HG03432 (cell line): ENCODE measurements at regions not wholly inside any gene's neighbourhood (a gene's known extent, or its start where the extent isn't known, plus 50 kb on each side); places are given as distances from the start of the nearest gene placed in this dataset.
"Not testable (repeated sequence)": the region's sequence is repeated elsewhere in the genome, so short reads cannot be mapped to it uniquely, and the experiment has no call there.

Experiments
- ATAC-seq: cut with Tn5 transposase; IDR thresholded peaks from one replicate; pipeline ENCODE4 v1.9.1; 2021; ENCODE audit warnings: mild to moderate bottlenecking, moderate library complexity; ENCODE audit not compliant: unreplicated experiment

GRCh38 chr11:45412521-45412920 lies 126.4 kb upstream of the SYT13 start:
- ATAC-seq, result no peak

GRCh38 chr11:45412051-45412471 lies 125.9 kb upstream of the SYT13 start:
- no peak for ATAC-seq

DNA sequence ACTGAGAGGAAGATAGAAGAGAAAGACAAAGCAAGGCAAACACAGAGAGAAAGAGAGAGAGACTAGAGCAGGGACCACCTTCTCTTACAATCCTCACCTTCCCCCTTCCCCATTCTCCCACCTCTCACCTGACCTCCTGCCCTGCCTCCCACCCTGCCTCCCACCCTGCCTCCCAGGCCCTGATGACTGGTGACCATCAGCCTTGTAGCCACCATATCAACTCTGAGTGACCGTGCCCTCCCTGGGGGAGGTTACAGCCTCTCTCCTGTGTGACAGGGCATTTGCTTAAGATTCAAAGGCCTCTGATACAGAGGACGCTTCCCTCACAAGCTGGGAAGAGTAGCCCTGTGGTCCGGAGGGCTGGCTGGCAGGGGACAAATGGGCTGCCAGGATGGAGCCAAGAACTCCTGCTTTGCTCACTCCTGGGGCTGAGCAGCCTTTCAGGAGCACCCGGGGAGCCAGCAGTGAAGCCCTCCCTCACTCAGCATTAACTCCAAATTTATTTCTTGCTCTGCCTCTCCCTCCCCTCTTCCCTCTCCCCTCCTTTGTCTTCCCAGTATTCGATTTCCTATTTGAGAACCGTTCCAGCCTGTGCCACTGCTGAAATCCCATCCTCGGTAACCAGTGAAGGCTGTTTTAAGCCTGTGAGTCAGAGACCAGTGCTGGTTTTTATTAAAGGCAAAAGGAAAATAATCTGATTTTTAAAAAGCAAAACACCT lies 125.2 kb upstream of the SYT13 start:
- no peak for ATAC-seq

GRCh38 chr11:45410391-45411227 lies 124.5 kb upstream of the SYT13 start:
- no peak for ATAC-seq

DNA sequence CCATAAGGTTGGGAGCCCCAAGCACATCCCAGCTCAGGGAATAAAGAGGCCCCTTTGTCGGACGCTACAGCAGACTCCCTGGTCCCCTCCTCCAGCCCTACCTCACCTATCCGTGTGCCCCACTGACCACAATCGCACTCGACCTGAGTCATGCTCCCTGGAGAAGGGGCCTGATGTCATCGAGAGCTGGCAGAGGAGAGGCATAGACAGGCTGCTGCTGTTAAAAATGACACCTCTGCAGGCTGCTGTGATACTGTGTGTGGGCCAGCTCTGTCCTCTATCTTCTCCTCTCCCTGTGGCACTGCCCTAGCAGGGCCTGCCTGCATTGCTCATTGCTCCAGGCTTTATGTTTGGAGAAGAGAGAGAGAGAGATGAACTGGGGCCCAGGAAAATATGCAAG lies 123.4 kb upstream of the SYT13 start:
- no peak for ATAC-seq

- ATAC-seq, result no peak
Measured at GRCh38 chr11:45407226-45407625, 121.1 kb upstream of the SYT13 start.

DNA sequence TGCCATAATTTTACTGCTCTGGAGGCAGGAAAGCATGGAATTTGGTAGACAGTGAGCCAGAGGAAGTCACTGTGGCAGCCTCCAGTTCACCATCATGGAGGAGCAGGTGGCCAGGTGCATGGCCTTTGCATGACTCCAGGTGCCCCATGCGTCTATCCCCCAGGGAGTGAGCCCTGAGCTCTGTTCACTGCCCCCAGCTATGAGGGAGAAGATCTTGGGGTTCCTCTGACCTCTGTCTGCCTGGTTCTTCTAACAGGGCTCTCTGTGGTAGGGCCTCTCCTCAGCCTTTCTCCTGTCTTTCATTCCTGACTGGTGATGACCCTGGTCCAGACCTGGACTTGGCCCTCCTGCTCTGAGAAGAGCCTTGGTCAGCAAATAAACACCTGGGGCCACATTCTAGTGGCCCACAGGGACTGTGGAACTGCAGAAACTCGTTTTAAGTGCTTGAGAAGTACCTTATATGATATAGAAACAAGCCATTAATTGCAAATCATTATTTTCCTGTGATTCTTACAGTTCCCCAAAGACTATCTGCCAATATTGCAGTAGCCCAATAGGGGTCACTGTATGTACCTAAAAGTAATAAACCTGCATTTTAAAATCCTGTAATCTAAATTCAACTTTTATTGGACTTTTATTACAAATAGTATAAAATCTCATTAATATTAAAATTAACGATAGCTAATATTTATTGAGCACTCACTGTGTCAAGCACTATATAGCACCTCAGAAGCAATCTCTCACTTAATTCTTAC lies 120.0 kb upstream of the SYT13 start:
- ATAC-seq, result no peak

- ATAC-seq, result not testable (repeated sequence)
Measured at GRCh38 chr11:45403521-45403920, 117.4 kb upstream of the SYT13 start.

- no peak for ATAC-seq
Measured at GRCh38 chr11:45402049-45402630, 116.0 kb upstream of the SYT13 start.

DNA sequence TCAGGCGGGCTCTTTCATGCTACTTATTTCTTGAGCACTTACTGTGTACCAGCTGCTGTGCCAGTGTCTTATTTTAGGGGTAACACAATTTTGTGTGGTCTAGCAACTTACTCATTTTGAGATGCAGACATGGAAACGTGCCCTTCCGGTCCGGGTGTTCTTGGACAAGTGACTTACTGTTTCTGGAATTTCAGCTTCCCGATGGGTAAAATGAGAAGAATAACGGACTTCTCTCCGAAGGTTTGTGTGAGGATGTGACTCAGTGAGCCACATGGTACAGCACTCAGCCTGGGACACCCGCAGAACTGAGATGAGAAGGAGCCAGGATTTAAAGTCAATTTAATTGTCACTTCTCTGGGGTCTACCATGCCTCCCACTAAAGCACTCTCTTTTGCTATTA lies 114.5 kb upstream of the SYT13 start:
- ATAC-seq, result no peak

- ATAC-seq, result no peak
Measured at GRCh38 chr11:45399166-45399565, 113.0 kb upstream of the SYT13 start.

- ATAC-seq, result no peak
Measured at GRCh38 chr11:45398325-45398724, 112.2 kb upstream of the SYT13 start.

GRCh38 chr11:45396394-45396793 lies 110.3 kb upstream of the SYT13 start:
- ATAC-seq, result no peak

DNA sequence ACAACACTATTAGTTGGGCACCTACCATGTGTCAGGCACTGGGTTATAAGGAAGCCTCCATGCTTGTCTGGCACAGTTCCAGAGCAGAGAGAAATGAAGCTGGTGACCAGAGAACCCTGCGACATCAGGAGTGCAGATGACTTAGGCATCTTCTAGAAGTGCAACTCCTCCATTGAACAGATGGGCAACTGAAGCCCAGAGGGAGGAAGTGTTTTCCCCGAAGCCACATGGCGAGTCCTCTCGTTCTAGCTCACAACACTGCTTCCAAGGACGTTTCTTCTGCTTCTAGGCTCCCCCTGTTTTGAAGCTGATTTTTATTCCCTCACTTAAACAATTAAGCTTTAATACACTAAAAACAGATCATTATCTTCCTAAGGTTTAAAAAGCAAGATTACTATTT lies 109.8 kb upstream of the SYT13 start:
- no peak for ATAC-seq

- no peak for ATAC-seq
Measured at GRCh38 chr11:45395421-45395820, 109.3 kb upstream of the SYT13 start.

- no peak for ATAC-seq
Measured at GRCh38 chr11:45394294-45395085, 108.3 kb upstream of the SYT13 start.

GRCh38 chr11:45393826-45394225 lies 107.7 kb upstream of the SYT13 start:
- ATAC-seq, result no peak

GRCh38 chr11:45393334-45393733 lies 107.2 kb upstream of the SYT13 start:
- no peak for ATAC-seq

DNA sequence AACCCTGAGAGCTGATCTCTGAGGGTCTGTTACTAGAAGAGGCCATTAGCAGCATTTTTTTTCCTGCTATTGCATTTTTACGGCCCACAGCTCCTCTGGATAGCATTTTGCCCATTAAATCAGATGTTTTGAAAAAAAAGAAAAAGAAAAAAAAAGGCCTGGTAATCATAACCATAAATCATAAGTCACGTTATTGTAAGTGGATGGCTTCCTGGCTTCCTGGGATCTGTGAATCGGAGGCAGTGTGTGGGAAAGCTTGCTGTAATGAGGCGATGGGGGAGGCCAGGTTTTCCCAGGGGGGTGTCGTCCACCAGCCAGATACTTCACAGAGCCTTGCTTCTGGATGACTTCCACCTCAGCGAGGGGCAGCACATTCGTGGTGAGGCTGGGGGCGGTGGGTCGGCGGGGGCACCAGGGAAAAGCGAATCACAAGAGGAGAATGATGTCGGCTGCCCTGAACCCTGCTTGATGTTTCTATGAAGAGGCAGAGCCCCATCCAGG lies 106.5 kb upstream of the SYT13 start:
- no peak for ATAC-seq

- ATAC-seq, result no peak
Measured at GRCh38 chr11:45392154-45392553, 106.0 kb upstream of the SYT13 start.
